ENCODE measurements at regions not wholly inside any gene's neighbourhood (a gene's known extent, or its start where the extent isn't known, plus 50 kb on each side); places are given as distances from the start of the nearest gene placed in this dataset.
"Not testable (repeated sequence)": the region's sequence is repeated elsewhere in the genome, so short reads cannot be mapped to it uniquely, and the experiment has no call there.

GRCh38 chr2:134061066-134061465 is 192.8 kb upstream of the MGAT5 start:
- H3K36me3 ChIP-seq (ENCODE audit: control insufficient read depth in 2 of 4, insufficient read depth in 4 of 4, low read length in 3 of 4); H4K5ac ChIP-seq (ENCODE audit: insufficient read length, low read depth, low read length): not testable (repeated sequence)

GRCh38 chr2:134062235-134062634 is 191.6 kb upstream of the MGAT5 start:
- H3K36me3 ChIP-seq (ENCODE audit: control insufficient read depth in 2 of 4, insufficient read depth in 4 of 4, low read length in 3 of 4); H4K8ac ChIP-seq (ENCODE audit: extremely low read depth, insufficient read depth, low read length); H4K20me1 ChIP-seq (replicated peaks in 1 of 2; ENCODE audit: control insufficient read depth in 1 of 2, insufficient read depth in 2 of 2, low read length in 2 of 2); FAIRE-seq; H3K27ac ChIP-seq (ENCODE audit: low read depth, low read length); H3K4me1 ChIP-seq (replicated peaks in 1 of 4; ENCODE audit: control insufficient read depth in 3 of 4, insufficient read depth in 4 of 4, low read length in 3 of 4); POLR2A ChIA-PET (ENCODE audit: partially characterized antibody); H2BK20ac ChIP-seq (ENCODE audit: low read length); H3K4ac ChIP-seq (replicated peaks; ENCODE audit: insufficient read length, low read depth, low read length); H3K4me3 ChIP-seq (ENCODE audit: extremely low read depth in 1 of 4, insufficient read depth in 2 of 4, low read depth in 3 of 4, low read length in 4 of 4); H2BK15ac ChIP-seq (ENCODE audit: low read length); H3K27me3 ChIP-seq (replicated peaks in 1 of 4; ENCODE audit: control insufficient read depth in 3 of 4, extremely low read depth in 1 of 4, insufficient read depth in 3 of 4, low read length in 3 of 4); H2AK5ac ChIP-seq (ENCODE audit: low read depth, low read length); H3K9ac ChIP-seq (replicated peaks in 1 of 4; ENCODE audit: extremely low read depth in 1 of 4, low read depth in 3 of 4, low read length in 3 of 4); DNase-seq (ENCODE audit: low read depth in 1 of 2, low spot score in 2 of 2); H3K18ac ChIP-seq (ENCODE audit: extremely low read depth, low read length); CTCF ChIA-PET (ENCODE audit: partially characterized antibody); H3K56ac ChIP-seq (replicated peaks; ENCODE audit: insufficient read length, low read depth, low read length); H2BK120ac ChIP-seq (replicated peaks; ENCODE audit: low read depth, low read length); H2BK12ac ChIP-seq (ENCODE audit: low read depth, low read length); H4K91ac ChIP-seq (replicated peaks; ENCODE audit: insufficient read length, low read length); H3K14ac ChIP-seq (ENCODE audit: insufficient read length); H3K23ac ChIP-seq (ENCODE audit: insufficient read length); H2AFZ ChIP-seq (ENCODE audit: low read length); H4K5ac ChIP-seq (ENCODE audit: insufficient read length, low read depth, low read length); H2BK5ac ChIP-seq (ENCODE audit: low read depth, low read length); H3K79me2 ChIP-seq (ENCODE audit: control insufficient read depth in 1 of 2, insufficient read depth in 2 of 2, low read length in 2 of 2); H3K23me2 ChIP-seq (ENCODE audit: low read depth, low read length); H3K4me2 ChIP-seq (ENCODE audit: insufficient read depth in 1 of 2, low read depth in 2 of 2, low read length in 2 of 2); H3K79me1 ChIP-seq (ENCODE audit: low read depth, low read length): not testable (repeated sequence)
- WGBS, 2 experiments (ENCODE audit: extremely low coverage in 1 of 2, insufficient coverage in 1 of 2, insufficient read length in 1 of 2, insufficient replicate concordance in 2 of 2, low coverage in 1 of 2, low lambda C conversion rate in 2 of 2, missing lambda C conversion rate in 1 of 2), result 73% methylated on average over 3 of the region's 3 CpGs; no CpG with 5 or more reads in 1 of the 2 experiments
- H3K9me3 ChIP-seq (ENCODE audit: insufficient read depth in 2 of 2, low read depth in 1 of 2, low read length in 1 of 2), result peaks cover 8 to 22% of the 10 kb centered on the region in 2 experiments; a peak in 2 of 4 replicates

More at GRCh38 chr2:134061066-134061465, 192.8 kb upstream of the MGAT5 start:
- H3K79me2 ChIP-seq (ENCODE audit: control insufficient read depth in 1 of 2, insufficient read depth in 2 of 2, low read length in 2 of 2); H3K14ac ChIP-seq (ENCODE audit: insufficient read length); H3K9ac ChIP-seq (replicated peaks in 1 of 4; ENCODE audit: extremely low read depth in 1 of 4, low read depth in 3 of 4, low read length in 3 of 4); H2BK5ac ChIP-seq (ENCODE audit: low read depth, low read length); H2BK120ac ChIP-seq (replicated peaks; ENCODE audit: low read depth, low read length); H3K18ac ChIP-seq (ENCODE audit: extremely low read depth, low read length); H2AFZ ChIP-seq (ENCODE audit: low read length); H4K20me1 ChIP-seq (replicated peaks in 1 of 2; ENCODE audit: control insufficient read depth in 1 of 2, insufficient read depth in 2 of 2, low read length in 2 of 2); FAIRE-seq; H3K23me2 ChIP-seq (ENCODE audit: low read depth, low read length); H2AK5ac ChIP-seq (ENCODE audit: low read depth, low read length); H3K79me1 ChIP-seq (ENCODE audit: low read depth, low read length); H3K4me2 ChIP-seq (ENCODE audit: insufficient read depth in 1 of 2, low read depth in 2 of 2, low read length in 2 of 2); H3K4me3 ChIP-seq (ENCODE audit: extremely low read depth in 1 of 4, insufficient read depth in 2 of 4, low read depth in 3 of 4, low read length in 4 of 4); H3K23ac ChIP-seq (ENCODE audit: insufficient read length); H3K4ac ChIP-seq (replicated peaks; ENCODE audit: insufficient read length, low read depth, low read length); H3K27ac ChIP-seq (ENCODE audit: low read depth, low read length); H4K8ac ChIP-seq (ENCODE audit: extremely low read depth, insufficient read depth, low read length); H2BK20ac ChIP-seq (ENCODE audit: low read length); H3K56ac ChIP-seq (replicated peaks; ENCODE audit: insufficient read length, low read depth, low read length); H2BK15ac ChIP-seq (ENCODE audit: low read length); H2BK12ac ChIP-seq (ENCODE audit: low read depth, low read length); H3K27me3 ChIP-seq (replicated peaks in 1 of 4; ENCODE audit: control insufficient read depth in 3 of 4, extremely low read depth in 1 of 4, insufficient read depth in 3 of 4, low read length in 3 of 4); POLR2A ChIA-PET (ENCODE audit: partially characterized antibody); H4K91ac ChIP-seq (replicated peaks; ENCODE audit: insufficient read length, low read length); H3K4me1 ChIP-seq (replicated peaks in 1 of 4; ENCODE audit: control insufficient read depth in 3 of 4, insufficient read depth in 4 of 4, low read length in 3 of 4); DNase-seq (ENCODE audit: low read depth in 1 of 2, low spot score in 2 of 2): not testable (repeated sequence)
- CTCF ChIA-PET (ENCODE audit: partially characterized antibody), result interaction anchor here (0.6 kb wide), 2 partner anchors 217 to 1190 kb away, joined by 3 read pairs; no protein-coding TSS in a partner anchor
- H3K9me3 ChIP-seq (ENCODE audit: insufficient read depth in 2 of 2, low read depth in 1 of 2, low read length in 1 of 2), result peaks cover 8 to 22% of the 10 kb centered on the region in 2 experiments; a peak in 2 of 4 replicates
- WGBS, 2 experiments (ENCODE audit: extremely low coverage in 1 of 2, insufficient coverage in 1 of 2, insufficient read length in 1 of 2, insufficient replicate concordance in 2 of 2, low coverage in 1 of 2, low lambda C conversion rate in 2 of 2, missing lambda C conversion rate in 1 of 2), result 92% methylated on average over 8 of the region's 8 CpGs; no CpG with 5 or more reads in 1 of the 2 experiments

Measured in H1 (cell line).